DND-41 (cell line): ENCODE measurements at regions not wholly inside any gene's neighbourhood (a gene's known extent, or its start where the extent isn't known, plus 50 kb on each side); places are given as distances from the start of the nearest gene placed in this dataset.

ENCODE experiments used
- EZH2 ChIP-seq: IDR thresholded peaks from 3 replicates; pipeline ENCODE4 v1.6.1; 2012; ENCODE audit warnings: borderline replicate concordance, low read depth, mild to moderate bottlenecking, moderate library complexity, low read length, inconsistent platforms; ENCODE audit not compliant: severe bottlenecking
- TF ChIP-seq, protein P1 (sequence below): IDR thresholded peaks from 2 replicates; pipeline ENCODE4 v1.5.1; 2012; ENCODE audit warnings: borderline replicate concordance, low read length, moderate library complexity, mild to moderate bottlenecking; ENCODE audit not compliant: poor library complexity, severe bottlenecking; ENCODE audit errors: extremely low read depth

DNA sequence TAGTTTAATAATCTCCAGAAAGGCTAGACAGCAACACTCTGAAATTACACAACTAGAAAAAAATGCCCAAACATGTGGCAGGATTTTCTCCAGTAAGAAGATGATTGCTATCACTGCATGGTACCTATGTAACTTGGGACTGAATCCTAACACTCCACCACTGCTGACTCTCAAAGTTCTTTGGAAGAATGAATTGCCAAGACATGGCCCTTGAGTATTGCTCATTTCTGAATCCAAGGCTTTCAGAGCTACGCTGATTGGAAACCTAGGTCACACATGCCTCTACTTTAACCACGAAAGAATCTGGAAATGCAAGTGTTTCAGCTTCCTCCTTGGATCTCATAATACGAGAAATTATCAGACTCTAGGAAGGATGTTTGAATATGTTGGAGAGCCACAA, 167.5 kb upstream of the CELF2 start:
- TF ChIP-seq, protein P1, sequence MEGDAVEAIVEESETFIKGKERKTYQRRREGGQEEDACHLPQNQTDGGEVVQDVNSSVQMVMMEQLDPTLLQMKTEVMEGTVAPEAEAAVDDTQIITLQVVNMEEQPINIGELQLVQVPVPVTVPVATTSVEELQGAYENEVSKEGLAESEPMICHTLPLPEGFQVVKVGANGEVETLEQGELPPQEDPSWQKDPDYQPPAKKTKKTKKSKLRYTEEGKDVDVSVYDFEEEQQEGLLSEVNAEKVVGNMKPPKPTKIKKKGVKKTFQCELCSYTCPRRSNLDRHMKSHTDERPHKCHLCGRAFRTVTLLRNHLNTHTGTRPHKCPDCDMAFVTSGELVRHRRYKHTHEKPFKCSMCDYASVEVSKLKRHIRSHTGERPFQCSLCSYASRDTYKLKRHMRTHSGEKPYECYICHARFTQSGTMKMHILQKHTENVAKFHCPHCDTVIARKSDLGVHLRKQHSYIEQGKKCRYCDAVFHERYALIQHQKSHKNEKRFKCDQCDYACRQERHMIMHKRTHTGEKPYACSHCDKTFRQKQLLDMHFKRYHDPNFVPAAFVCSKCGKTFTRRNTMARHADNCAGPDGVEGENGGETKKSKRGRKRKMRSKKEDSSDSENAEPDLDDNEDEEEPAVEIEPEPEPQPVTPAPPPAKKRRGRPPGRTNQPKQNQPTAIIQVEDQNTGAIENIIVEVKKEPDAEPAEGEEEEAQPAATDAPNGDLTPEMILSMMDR = no peak
- TF ChIP-seq EZH2 = no peak
